ENCODE measurements at regions not wholly inside any gene's neighbourhood (a gene's known extent, or its start where the extent isn't known, plus 50 kb on each side); places are given as distances from the start of the nearest gene placed in this dataset.

GRCh38 chr11:82009133-82009532 lies 724.5 kb downstream of the FAM181B start:
- TF ChIP-seq CTCF (IDR thresholded peaks at IDR 0.05; ENCODE audit: low read length) (no peak), EZH2 (IDR thresholded peaks at IDR 0.05; ENCODE audit: borderline replicate concordance, low read length) (no peak)

All from OCI-LY1 (cell line).